BJ (cell line): ENCODE measurements at regions not wholly inside any gene's neighbourhood (a gene's known extent, or its start where the extent isn't known, plus 50 kb on each side); places are given as distances from the start of the nearest gene placed in this dataset.
"Not testable (repeated sequence)": the region's sequence is repeated elsewhere in the genome, so short reads cannot be mapped to it uniquely, and the experiment has no call there.

ENCODE experiments used
- CTCF ChIA-PET: fragments of 350-600 bp; formaldehyde crosslinking; extraction: SDS; loops from one replicate; lab custom pipeline; 2021; ENCODE audit warnings: antibody characterized with exemption, inconsistent platforms; lab: Yijun Ruan, JAX
- POLR2A ChIA-PET: fragments of 300-600 bp; sonication (Branson Sonifier 250); formaldehyde crosslinking; extraction: SDS; loops from one replicate; lab custom pipeline; 2021; ENCODE audit warnings: antibody characterized with exemption; lab: Charles Lee
- DNase-seq: peaks from one replicate; pipeline ENCODE4 v3.0.0-alpha.2; 2011; ENCODE audit warnings: low read depth
- H3K27me3 ChIP-seq: 2 replicates; pipeline ENCODE4 v1.6.0; 2011; ENCODE audit warnings: low read length; ENCODE audit not compliant: control insufficient read depth, insufficient read depth
- H3K36me3 ChIP-seq: 2 replicates; pipeline ENCODE4 v1.5.1; 2011; ENCODE audit warnings: low read length; ENCODE audit not compliant: control insufficient read depth, insufficient read depth
- H3K4me3 ChIP-seq: 2 replicates; pipeline ENCODE4 v1.5.1; 2011; ENCODE audit warnings: low read depth, mild to moderate bottlenecking, control low read depth, low read length
- TF ChIP-seq, protein P1 (sequence below): IDR thresholded peaks from 2 replicates; pipeline ENCODE4 v1.5.1; 2011; ENCODE audit warnings: low read depth, mild to moderate bottlenecking, control low read depth, inconsistent platforms, low read length, moderate library complexity; ENCODE audit not compliant: insufficient read depth

- TF ChIP-seq, protein P1, sequence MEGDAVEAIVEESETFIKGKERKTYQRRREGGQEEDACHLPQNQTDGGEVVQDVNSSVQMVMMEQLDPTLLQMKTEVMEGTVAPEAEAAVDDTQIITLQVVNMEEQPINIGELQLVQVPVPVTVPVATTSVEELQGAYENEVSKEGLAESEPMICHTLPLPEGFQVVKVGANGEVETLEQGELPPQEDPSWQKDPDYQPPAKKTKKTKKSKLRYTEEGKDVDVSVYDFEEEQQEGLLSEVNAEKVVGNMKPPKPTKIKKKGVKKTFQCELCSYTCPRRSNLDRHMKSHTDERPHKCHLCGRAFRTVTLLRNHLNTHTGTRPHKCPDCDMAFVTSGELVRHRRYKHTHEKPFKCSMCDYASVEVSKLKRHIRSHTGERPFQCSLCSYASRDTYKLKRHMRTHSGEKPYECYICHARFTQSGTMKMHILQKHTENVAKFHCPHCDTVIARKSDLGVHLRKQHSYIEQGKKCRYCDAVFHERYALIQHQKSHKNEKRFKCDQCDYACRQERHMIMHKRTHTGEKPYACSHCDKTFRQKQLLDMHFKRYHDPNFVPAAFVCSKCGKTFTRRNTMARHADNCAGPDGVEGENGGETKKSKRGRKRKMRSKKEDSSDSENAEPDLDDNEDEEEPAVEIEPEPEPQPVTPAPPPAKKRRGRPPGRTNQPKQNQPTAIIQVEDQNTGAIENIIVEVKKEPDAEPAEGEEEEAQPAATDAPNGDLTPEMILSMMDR, result no peak
- POLR2A ChIA-PET, result no interaction called here
- Histone ChIP-seq H3K27me3 (no peaks in the 10 kb centered on the region), H3K36me3 (no peaks in the 10 kb centered on the region), H3K4me3 (no peak overlapping the region)
- CTCF ChIA-PET, result no interaction called here
- no peak for DNase-seq
Measured at GRCh38 chr5:106288979-106289378, 1381.8 kb downstream of the EFNA5 start.

DNA sequence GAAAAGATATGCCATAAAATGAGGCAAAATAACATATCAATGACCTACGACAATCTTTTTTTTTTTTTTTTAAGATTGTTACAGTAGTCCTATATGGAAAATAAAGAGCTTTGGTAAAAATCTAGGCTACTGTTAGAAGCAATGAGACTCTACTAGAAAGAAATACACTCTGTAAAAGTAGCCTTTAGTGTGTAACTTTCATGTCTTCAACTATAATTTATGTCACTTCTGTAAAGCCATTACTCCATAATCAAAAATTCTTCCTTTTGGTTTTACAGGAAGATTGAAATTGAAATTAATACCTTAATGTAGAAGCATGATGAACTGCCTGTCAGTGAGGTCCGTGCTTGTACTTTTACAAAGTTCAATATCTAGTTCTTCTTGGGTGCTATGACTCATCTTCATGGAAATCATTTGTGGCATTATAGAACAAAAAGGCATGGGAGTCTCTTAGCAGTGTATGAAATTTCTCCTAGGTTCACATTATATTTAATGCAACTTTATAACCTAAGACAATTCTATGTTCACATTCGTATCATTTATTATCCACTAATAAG is 1393.1 kb downstream of the EFNA5 start:
- TF ChIP-seq, protein P1, result no peak
- Histone ChIP-seq H3K4me3 (no peak overlapping the region), H3K27me3 (no peaks in the 10 kb centered on the region), H3K36me3 (no peaks in the 10 kb centered on the region)
- DNase-seq, result no peak
- ChIA-PET POLR2A (no interaction called here), CTCF (no interaction called here)

GRCh38 chr5:106269252-106269843 is 1401.4 kb downstream of the EFNA5 start:
- no peaks in the 10 kb centered on the region for H3K36me3 ChIP-seq
- CTCF ChIA-PET, result interaction anchor here (0.6 to 1.6 kb wide), 17 partner anchors 8 to 607 kb away, joined by 3 to 4 read pairs (median 3); no protein-coding TSS in a partner anchor
- H3K27me3 ChIP-seq, result no peaks in the 10 kb centered on the region
- POLR2A ChIA-PET, result no interaction called here
- TF ChIP-seq, protein P1, result peak; percentile 74
- DNase-seq, result no peak
- H3K4me3 ChIP-seq, result no peak overlapping the region

GRCh38 chr5:106267256-106267655 is 1403.5 kb downstream of the EFNA5 start:
- Histone ChIP-seq H3K27me3 (no peaks in the 10 kb centered on the region), H3K4me3 (no peak overlapping the region), H3K36me3 (no peaks in the 10 kb centered on the region)
- ChIA-PET POLR2A (no interaction called here), CTCF (no interaction called here)
- DNase-seq, result no peak
- TF ChIP-seq, protein P1, result no peak

DNA sequence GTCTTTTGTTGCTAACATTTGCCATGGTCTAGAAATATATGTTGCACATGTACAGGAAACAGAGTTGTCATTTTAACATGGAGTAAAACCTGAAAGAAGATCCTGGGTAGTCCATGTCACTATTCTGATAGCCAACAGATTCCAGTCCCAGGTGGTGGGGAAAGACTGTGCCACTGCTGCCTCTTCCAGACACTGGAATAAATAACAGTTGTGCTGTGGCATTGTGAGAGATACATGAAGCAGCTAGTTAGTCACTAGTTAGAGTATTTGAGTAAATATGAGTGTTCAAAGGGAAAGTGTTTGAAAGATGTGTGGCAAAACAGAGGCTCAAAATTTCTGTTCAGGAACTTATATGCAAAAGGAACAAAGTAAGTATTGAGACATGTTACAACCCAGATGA is 1408.3 kb downstream of the EFNA5 start:
- TF ChIP-seq, protein P1, result no peak

DNA sequence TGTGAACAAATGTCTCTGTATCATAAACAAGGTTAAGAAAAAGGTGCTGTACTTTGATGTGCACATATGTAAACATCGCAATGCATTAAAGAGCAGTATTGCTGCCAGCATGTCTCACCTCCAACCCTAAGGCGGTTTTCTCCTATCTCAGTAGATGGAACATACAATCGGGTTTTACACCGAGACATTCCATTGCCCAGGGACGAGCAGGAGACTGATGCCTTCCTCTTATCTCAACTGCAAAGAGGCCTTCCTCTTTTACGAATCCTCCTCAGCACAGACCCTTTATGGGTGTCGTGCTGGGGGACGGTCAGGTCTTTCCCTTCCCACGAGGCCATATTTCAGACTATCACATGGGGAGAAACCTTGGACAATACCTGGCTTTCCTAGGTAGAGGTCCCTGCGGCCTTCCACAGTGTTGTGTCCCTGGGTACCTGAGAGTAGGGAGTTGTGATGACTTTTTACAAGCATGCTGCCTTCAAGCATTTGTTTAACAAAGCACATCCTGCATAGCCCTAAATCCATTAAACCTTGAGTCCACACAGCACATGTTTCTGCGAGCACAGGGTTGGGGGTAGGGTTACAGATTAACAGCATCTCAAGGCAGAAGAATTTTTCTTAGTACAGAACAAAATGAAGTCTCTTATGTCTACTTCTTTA is 1411.2 kb downstream of the EFNA5 start:
- CTCF ChIA-PET, result interaction anchor here (1.5 kb wide), 1 partner anchor 9 kb away, joined by 3 read pairs; no protein-coding TSS in a partner anchor
- H3K36me3 ChIP-seq, H3K4me3 ChIP-seq, H3K27me3 ChIP-seq, POLR2A ChIA-PET, DNase-seq: not testable (repeated sequence)

More for the DNA sequence above, 1408.3 kb downstream of the EFNA5 start:
- no peak overlapping the region for H3K4me3 ChIP-seq
- H3K36me3 ChIP-seq, result no peaks in the 10 kb centered on the region
- DNase-seq, result no peak
- POLR2A ChIA-PET, result no interaction called here
- CTCF ChIA-PET, result no interaction called here
- H3K27me3 ChIP-seq, result no peaks in the 10 kb centered on the region
